ENCODE measurements at regions not wholly inside any gene's neighbourhood (a gene's known extent, or its start where the extent isn't known, plus 50 kb on each side); places are given as distances from the start of the nearest gene placed in this dataset.

DNA sequence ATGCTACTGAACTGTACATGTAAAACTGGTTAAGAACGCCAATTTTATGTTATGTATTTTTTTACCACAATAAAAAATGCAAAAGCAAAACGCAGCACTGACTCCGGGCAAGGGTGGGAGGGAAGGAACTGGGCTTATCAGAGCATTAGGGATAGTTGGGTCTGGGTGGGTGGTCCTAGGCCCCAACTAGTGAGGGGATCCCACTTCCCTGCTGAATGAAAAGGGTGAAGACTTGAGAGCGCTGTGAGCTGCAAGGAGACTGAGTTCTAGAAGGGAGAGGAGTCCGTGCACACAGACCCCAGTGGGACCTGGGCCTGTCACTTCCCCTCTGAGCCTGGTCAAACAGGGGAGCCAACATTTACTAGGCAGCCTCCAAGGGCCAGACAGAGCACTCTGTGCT lies 98.6 kb downstream of the TPRA1 start:
- TF ChIP-seq, protein P1, sequence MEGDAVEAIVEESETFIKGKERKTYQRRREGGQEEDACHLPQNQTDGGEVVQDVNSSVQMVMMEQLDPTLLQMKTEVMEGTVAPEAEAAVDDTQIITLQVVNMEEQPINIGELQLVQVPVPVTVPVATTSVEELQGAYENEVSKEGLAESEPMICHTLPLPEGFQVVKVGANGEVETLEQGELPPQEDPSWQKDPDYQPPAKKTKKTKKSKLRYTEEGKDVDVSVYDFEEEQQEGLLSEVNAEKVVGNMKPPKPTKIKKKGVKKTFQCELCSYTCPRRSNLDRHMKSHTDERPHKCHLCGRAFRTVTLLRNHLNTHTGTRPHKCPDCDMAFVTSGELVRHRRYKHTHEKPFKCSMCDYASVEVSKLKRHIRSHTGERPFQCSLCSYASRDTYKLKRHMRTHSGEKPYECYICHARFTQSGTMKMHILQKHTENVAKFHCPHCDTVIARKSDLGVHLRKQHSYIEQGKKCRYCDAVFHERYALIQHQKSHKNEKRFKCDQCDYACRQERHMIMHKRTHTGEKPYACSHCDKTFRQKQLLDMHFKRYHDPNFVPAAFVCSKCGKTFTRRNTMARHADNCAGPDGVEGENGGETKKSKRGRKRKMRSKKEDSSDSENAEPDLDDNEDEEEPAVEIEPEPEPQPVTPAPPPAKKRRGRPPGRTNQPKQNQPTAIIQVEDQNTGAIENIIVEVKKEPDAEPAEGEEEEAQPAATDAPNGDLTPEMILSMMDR (IDR thresholded peaks at IDR 0.05), result no peak
- no peak for TF ChIP-seq POLR2A (IDR thresholded peaks at IDR 0.05)

Data from testis (tissue), 2 donors.